CD4-positive, alpha-beta T cell treated with Interleukin-2 at 100 ng/mL for 4 hours (primary cell): ENCODE measurements at regions not wholly inside any gene's neighbourhood (a gene's known extent, or its start where the extent isn't known, plus 50 kb on each side); places are given as distances from the start of the nearest gene placed in this dataset.

Source experiments
- DNase-seq: peaks from one replicate; pipeline ENCODE4 v3.0.0-alpha.2; 2020; ENCODE audit warnings: low spot score

GRCh38 chr15:79185199-79185598, 94.6 kb upstream of the RASGRF1 start:
- no peak for DNase-seq

- DNase-seq, result peak; percentile 62
Observed at GRCh38 chr15:79184465-79184892, 93.9 kb upstream of the RASGRF1 start.

GRCh38 chr15:79180318-79180717, 89.7 kb upstream of the RASGRF1 start:
- DNase-seq, result no peak

GRCh38 chr15:79179597-79179996, 89.0 kb upstream of the RASGRF1 start:
- DNase-seq, result no peak

- DNase-seq, result no peak
Observed at GRCh38 chr15:79179108-79179561, 88.6 kb upstream of the RASGRF1 start.

GRCh38 chr15:79178594-79178993, 88.0 kb upstream of the RASGRF1 start:
- no peak for DNase-seq

- no peak for DNase-seq
Observed at GRCh38 chr15:79176151-79176550, 85.6 kb upstream of the RASGRF1 start.

GRCh38 chr15:79172801-79173460, 82.4 kb upstream of the RASGRF1 start:
- no peak for DNase-seq

GRCh38 chr15:79172032-79172481, 81.5 kb upstream of the RASGRF1 start:
- DNase-seq, result no peak

- no peak for DNase-seq
Observed at GRCh38 chr15:79171320-79172031, 80.9 kb upstream of the RASGRF1 start.

- DNase-seq, result no peak
Observed at GRCh38 chr15:79170256-79170664, 79.7 kb upstream of the RASGRF1 start.

- DNase-seq, result no peak
Observed at GRCh38 chr15:79169526-79170133, 79.0 kb upstream of the RASGRF1 start.

GRCh38 chr15:79168922-79169456, 78.4 kb upstream of the RASGRF1 start:
- no peak for DNase-seq

- no peak for DNase-seq
Observed at GRCh38 chr15:79167776-79168175, 77.2 kb upstream of the RASGRF1 start.

GRCh38 chr15:79166311-79166955, 75.9 kb upstream of the RASGRF1 start:
- no peak for DNase-seq

GRCh38 chr15:79164465-79164864, 73.9 kb upstream of the RASGRF1 start:
- DNase-seq, result no peak

- no peak for DNase-seq
Observed at GRCh38 chr15:79164043-79164442, 73.5 kb upstream of the RASGRF1 start.

- DNase-seq, result no peak
Observed at GRCh38 chr15:79163395-79163794, 72.8 kb upstream of the RASGRF1 start.

GRCh38 chr15:79161837-79162508, 71.4 kb upstream of the RASGRF1 start:
- DNase-seq, result no peak

- no peak for DNase-seq
Observed at GRCh38 chr15:79160211-79160610, 69.6 kb upstream of the RASGRF1 start.
